K562 (cell line): ENCODE measurements at regions not wholly inside any gene's neighbourhood (a gene's known extent, or its start where the extent isn't known, plus 50 kb on each side); places are given as distances from the start of the nearest gene placed in this dataset.

Experiments used
- ATAC-seq: fragments of 200-7000 bp; cut with Tn5 transposase; 3 replicates; pipeline ENCODE4 v1.9.1; 2020; ENCODE audit warnings: moderate library complexity
- BruUV-seq: library from RNA; stranded (reverse); fragments of 400-500 nt; replicated peaks from 2 replicates; lab custom pipeline; 2021; lab: Mats Ljungman, UMichigan
- CTCF ChIA-PET: fragments of 300-600 bp; formaldehyde crosslinking; extraction: SDS; loops from one replicate; lab custom pipeline; 2021; ENCODE audit warnings: low intra/inter-chr PET ratio; lab: Yijun Ruan, JAX
- POLR2A ChIA-PET: fragments of 300-600, 350-650 bp; sonication (Branson Sonifier 250); formaldehyde crosslinking; extraction: SDS; loops from one replicate; lab custom pipeline; 2021; ENCODE audit warnings: antibody characterized with exemption, inconsistent platforms; lab: Yijun Ruan, JAX
- DNase-seq, 4 experiments: peaks; one replicate each; pipeline versions ENCODE4 v3.0.0 to v3.0.0-alpha.2; 2011 to 2018; ENCODE audit warnings: low spot score in 3 of 4, mixed read lengths in 3 of 4; ENCODE audit errors: extremely low read depth in 1 of 4
- FAIRE-seq: peaks from 2 replicates; lab custom pipeline; 2011; peaks lifted over from hg19 to GRCh38; lab: Jason Lieb, UNC
- H2AFZ ChIP-seq: 2 replicates; pipeline ENCODE4 v1.6.0; 2011; ENCODE audit warnings: low read depth, low read length, control low read depth, inconsistent platforms
- H3K27ac ChIP-seq: fragments of 200-600 bp; 3 replicates; pipeline ENCODE4 v1.8.0; 2011; ENCODE audit warnings: low read depth, mild to moderate bottlenecking, control low read depth, inconsistent platforms, low read length, moderate library complexity, mixed read lengths; ENCODE audit errors: extremely low read depth
- H3K27me3 ChIP-seq, 2 experiments: fragments of 300-600 bp in 1 of 2; 2 replicates in 1 of 2; 3 replicates in 1 of 2; pipeline versions ENCODE4 v1.6.0 to v1.8.0; 2011; ENCODE audit warnings: inconsistent platforms in 2 of 2, low read length in 2 of 2, mild to moderate bottlenecking in 1 of 2, mixed read lengths in 1 of 2, moderate library complexity in 1 of 2; ENCODE audit not compliant: control insufficient read depth in 2 of 2, insufficient read depth in 2 of 2
- H3K36me3 ChIP-seq: fragments of 300-600 bp; 3 replicates; pipeline ENCODE4 v1.8.0; 2011; ENCODE audit warnings: mild to moderate bottlenecking, low read length, inconsistent platforms; ENCODE audit not compliant: control insufficient read depth, insufficient read depth
- H3K4me1 ChIP-seq, 2 experiments: fragments of 200-600 bp in 1 of 2; replicated peaks in 1 of 2; 2 replicates in 1 of 2; 3 replicates in 1 of 2; pipeline versions ENCODE4 v1.5.1 to v1.8.0; 2011; ENCODE audit warnings: inconsistent platforms in 2 of 2, low read length in 2 of 2, mild to moderate bottlenecking in 1 of 2, mixed read lengths in 1 of 2, moderate library complexity in 1 of 2; ENCODE audit not compliant: control insufficient read depth in 2 of 2, insufficient read depth in 2 of 2
- H3K4me2 ChIP-seq: 2 replicates; pipeline ENCODE4 v1.6.1; 2011; ENCODE audit warnings: low read length, control low read depth, inconsistent platforms, mixed read lengths; ENCODE audit not compliant: insufficient read depth
- H3K4me3 ChIP-seq: fragments of 200-600 bp; sonication (generic), shearing (Covaris generic); 2 replicates; pipeline ENCODE4 v1.5.1; 2016; ENCODE audit warnings: control low read depth, inconsistent platforms
- H3K79me2 ChIP-seq: fragments of 200-600 bp; 3 replicates; pipeline ENCODE4 v1.8.0; 2011; ENCODE audit warnings: low read length, inconsistent platforms; ENCODE audit not compliant: control insufficient read depth, insufficient read depth
- H3K9ac ChIP-seq, 2 experiments: 2 replicates each; pipeline versions ENCODE4 v1.6.0 to v1.6.1; 2011; ENCODE audit warnings: low read depth in 2 of 2, low read length in 2 of 2, control low read depth in 1 of 2, inconsistent platforms in 1 of 2, mild to moderate bottlenecking in 1 of 2, mixed read lengths in 1 of 2; ENCODE audit not compliant: insufficient read depth in 1 of 2
- H3K9me1 ChIP-seq: one replicate; pipeline ENCODE4 v1.6.0; 2011; ENCODE audit warnings: inconsistent platforms, mild to moderate bottlenecking, low read length, moderate library complexity; ENCODE audit not compliant: control insufficient read depth, insufficient read depth
- H3K9me3 ChIP-seq: replicated peaks from 2 replicates; pipeline ENCODE4 v1.5.1; 2011; ENCODE audit warnings: low read depth, low read length, inconsistent platforms; ENCODE audit not compliant: control insufficient read depth, insufficient read depth
- H4K20me1 ChIP-seq: replicated peaks from 2 replicates; pipeline ENCODE4 v1.6.1; 2011; ENCODE audit warnings: low read length, inconsistent platforms, mixed read lengths; ENCODE audit not compliant: control insufficient read depth, insufficient read depth
- CEBPG ChIP-seq, 3 experiments: fragments of 200-800 bp in 1 of 3; sonication (Bioruptor generic) in 1 of 3; sonication (generic) in 1 of 3; formaldehyde crosslinking in 1 of 3; IDR thresholded peaks in 2 of 3; conservative IDR thresholded peaks in 1 of 3; 2 replicates each; pipeline versions ENCODE4 v1.6.1 to v1.8.0; 2016 to 2022; ENCODE audit warnings: missing compliant biosample characterization in 2 of 3, missing genetic modification characterization in 2 of 3, mild to moderate bottlenecking in 1 of 3, missing genetic modification reagents in 1 of 3
- HDAC8 ChIP-seq: fragments of 450-650 bp; IDR thresholded peaks from 2 replicates; pipeline ENCODE4 v1.6.1; 2016; ENCODE audit warnings: mild to moderate bottlenecking, missing genetic modification characterization, moderate library complexity, missing compliant biosample characterization
- HLTF ChIP-seq: fragments of 450-650 bp; IDR thresholded peaks from 2 replicates; pipeline ENCODE4 v1.6.1; 2016
- POLR2B ChIP-seq: fragments of 450-650 bp; IDR thresholded peaks from 2 replicates; pipeline ENCODE4 v1.6.1; 2018; ENCODE audit warnings: low read depth; ENCODE audit not compliant: partially characterized antibody
- ZNF717 ChIP-seq: fragments of 250-450 bp; sonication (Bioruptor Pico); IDR thresholded peaks from 2 replicates; pipeline ENCODE4 v1.5.0; 2021
- WGBS: fragments of 100-300 bp; shearing (Covaris generic); methylation state at CpG from one replicate; pipeline ENCODE4 v1.1.6; 2016; ENCODE audit warnings: low coverage, mixed read lengths; ENCODE audit not compliant: insufficient coverage; ENCODE audit errors: missing lambda C conversion rate; 5-methylcytosine and 5-hydroxymethylcytosine counted together
- in situ Hi-C: fragments of 300-500 bp; cut with MboI; formaldehyde crosslinking; loops from 4 replicates; pipeline ENCODE4 v1.15.0; 2018; ENCODE audit warnings: inconsistent platforms, mixed read lengths
- intact Hi-C: fragments of 100-400 bp; cut with micrococcal nuclease; formaldehyde crosslinking; loops from 2 replicates; pipeline ENCODE4 v1.14.2; 2022
- TF ChIP-seq, protein P1 (sequence below): fragments of 450-650 bp; IDR thresholded peaks from 2 replicates; pipeline ENCODE4 v1.6.1; 2016; ENCODE audit warnings: low read depth, mild to moderate bottlenecking, moderate library complexity

- Histone ChIP-seq H3K27ac (no peak overlapping the region), H3K27me3 (peaks cover 10 to 15% of the 10 kb centered on the region in 2 experiments), H2AFZ (no peak overlapping the region), H3K4me3 (no peak overlapping the region), H3K9ac (no peak overlapping the region), H3K79me2 (no peaks in the 10 kb centered on the region), H3K4me1 (peaks cover 0 to 3% of the 10 kb centered on the region in 2 experiments; a peak in 2 of 5 replicates), H3K9me1 (no peaks in the 10 kb centered on the region), H3K9me3 (no peaks in the 10 kb centered on the region), H4K20me1 (no peaks in the 10 kb centered on the region; the same call in 1 of the 2 replicates), H3K36me3 (no peaks in the 10 kb centered on the region), H3K4me2 (no peak overlapping the region)
- no TSS peak for BruUV-seq
- no peak for DNase-seq
- ATAC-seq: no peak
- in situ Hi-C loops: no loop called here
- FAIRE-seq: no peak
- intact Hi-C loops: no loop called here
- ChIA-PET CTCF (interaction anchor here (0.6 kb wide), 1 partner anchor 206 kb away, joined by 3 read pairs; no protein-coding TSS in a partner anchor), POLR2A (interaction anchor here (1.0 to 1.9 kb wide), 2 partner anchors 11 to 74 kb away, joined by 3 to 4 read pairs; no protein-coding TSS in a partner anchor)
- TF ChIP-seq POLR2B (no peak), HLTF (no peak), ZNF717 (CRISPR knock-in tag) (no peak), CEBPG (CRISPR knock-in tag; IDR thresholded peaks at IDR 0.05) (no peak), CEBPG (tag; conservative IDR thresholded peaks at IDR 0.05 in 1 of 2, IDR thresholded peaks at IDR 0.05 in 1 of 2) (no peak), HDAC8 (tag) (no peak)
- TF ChIP-seq, protein P1, sequence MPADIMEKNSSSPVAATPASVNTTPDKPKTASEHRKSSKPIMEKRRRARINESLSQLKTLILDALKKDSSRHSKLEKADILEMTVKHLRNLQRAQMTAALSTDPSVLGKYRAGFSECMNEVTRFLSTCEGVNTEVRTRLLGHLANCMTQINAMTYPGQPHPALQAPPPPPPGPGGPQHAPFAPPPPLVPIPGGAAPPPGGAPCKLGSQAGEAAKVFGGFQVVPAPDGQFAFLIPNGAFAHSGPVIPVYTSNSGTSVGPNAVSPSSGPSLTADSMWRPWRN: no peak
- WGBS: 1% methylated on average over 3 of the region's 3 CpGs
Measured at GRCh38 chr7:153475239-153475638, 577.0 kb upstream of the DPP6 start.
